ENCODE measurements at regions not wholly inside any gene's neighbourhood (a gene's known extent, or its start where the extent isn't known, plus 50 kb on each side); places are given as distances from the start of the nearest gene placed in this dataset.

DNA sequence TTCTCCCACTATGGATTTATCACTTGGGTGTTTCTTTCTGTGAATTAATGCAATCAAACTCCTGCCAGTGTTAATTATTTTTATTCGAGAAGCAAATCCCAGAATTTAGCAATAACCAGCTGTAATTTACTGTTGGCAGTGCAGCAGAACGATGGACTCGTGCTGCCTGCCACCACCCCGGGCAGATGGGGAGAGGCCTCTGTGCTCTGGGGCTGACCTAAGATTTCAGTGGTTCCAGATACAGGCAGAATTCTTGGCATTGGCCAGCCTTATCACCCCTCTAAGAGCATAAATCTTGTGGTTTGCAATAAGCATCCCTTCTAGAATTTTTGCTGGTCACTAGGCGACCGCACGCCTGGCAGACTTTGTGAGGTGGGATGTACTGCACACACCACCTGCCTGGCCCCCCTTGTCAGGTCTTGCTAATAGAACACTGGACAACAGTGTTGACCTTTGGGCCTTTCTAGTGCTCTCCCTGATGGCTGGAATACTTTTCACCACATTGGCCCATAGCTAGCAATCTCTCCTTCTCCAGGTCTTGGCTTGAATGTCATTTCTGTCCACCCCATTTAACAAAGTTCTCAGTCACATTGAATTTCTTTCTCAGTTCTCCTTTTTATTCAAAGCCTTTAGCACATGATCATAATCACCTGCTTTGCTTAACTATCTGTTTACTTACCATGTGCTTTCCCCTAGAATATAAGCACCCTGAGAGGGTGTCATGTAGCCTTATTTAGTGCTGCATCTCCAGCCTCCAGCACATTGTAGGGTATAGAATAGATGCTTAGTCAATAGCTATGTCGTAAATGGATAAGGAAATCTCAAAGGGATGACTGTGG is 122.1 kb upstream of the DYNLRB2 start:
- no peak for DNase-seq

DNA sequence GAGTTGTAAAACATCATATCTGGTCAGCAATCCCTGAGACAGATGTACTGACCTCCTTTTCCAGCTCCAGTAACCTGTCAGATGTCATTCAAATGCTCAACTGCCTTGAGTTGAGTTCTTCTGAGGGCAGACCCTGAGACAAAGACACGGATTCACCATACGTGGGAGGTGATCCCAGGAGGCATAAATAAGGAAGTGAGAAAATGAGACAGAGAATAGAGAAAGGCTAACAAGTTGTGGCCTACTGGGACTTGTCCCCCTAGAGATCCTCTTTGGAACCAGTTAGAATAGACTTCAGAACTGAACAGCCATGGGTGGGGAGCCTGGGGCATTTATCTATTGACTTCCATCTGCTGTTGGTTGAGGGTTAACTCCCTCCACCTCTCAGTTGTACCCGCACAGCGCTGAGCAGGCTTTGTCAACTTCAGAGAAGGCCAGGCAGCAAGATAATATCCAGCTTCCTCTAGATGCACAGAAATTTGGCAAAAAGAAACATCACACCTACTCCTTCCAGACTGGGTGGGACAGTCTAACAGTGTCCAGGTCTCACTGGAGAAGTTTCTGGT is 123.0 kb upstream of the DYNLRB2 start:
- no peak for DNase-seq

DNA sequence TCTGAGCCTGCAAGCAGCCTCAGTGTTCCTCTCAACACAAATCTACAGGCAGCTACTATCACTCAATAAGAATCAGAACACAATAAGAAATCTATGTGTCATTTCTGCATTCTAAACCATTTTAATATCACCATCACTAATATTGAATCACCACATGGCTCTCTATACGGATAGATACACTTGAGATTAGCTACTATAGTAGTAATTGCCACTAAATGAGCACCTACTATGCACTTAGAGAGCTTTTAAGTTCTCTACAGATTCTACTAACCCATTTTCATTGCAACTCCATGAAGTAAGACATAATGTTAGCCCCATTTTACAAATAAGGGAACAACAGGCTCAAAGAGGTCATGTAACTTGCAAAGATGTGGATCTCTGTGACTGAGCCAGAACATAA is 132.8 kb upstream of the DYNLRB2 start:
- no peak for DNase-seq

DNA sequence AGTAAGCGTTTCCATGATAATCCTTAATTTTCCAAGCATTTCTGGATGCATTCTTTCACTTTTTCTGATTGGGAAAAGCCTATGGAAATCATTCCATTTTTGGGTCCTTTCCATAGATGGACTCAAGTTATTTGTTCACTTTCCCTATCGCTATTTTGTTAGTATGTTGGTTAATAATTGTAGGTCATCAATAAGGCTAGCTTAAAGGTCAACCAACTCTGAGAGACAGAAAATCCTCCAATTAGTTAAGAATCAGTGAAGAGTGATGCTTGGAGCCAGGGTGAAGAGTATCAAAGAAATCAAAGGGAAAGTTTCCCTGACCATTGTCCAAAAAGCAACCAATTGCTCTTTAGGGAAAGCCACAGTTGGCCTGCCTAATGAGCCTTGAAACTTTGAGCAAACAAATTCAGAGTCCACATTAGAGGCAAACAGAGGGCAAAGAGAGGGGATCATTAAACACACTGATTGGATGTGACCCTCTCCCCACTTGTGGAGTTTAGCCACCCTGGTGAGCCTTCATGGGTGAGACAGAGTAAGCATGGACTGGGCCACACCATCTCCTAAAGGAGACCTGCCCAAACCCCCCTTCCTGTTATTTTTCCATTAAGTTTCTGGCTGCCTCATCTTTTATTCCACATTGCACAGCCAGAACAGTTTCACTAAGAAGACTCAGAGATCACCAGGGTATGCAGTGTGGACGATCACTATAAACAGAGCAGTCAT is 133.4 kb upstream of the DYNLRB2 start:
- no peak for DNase-seq

DNA sequence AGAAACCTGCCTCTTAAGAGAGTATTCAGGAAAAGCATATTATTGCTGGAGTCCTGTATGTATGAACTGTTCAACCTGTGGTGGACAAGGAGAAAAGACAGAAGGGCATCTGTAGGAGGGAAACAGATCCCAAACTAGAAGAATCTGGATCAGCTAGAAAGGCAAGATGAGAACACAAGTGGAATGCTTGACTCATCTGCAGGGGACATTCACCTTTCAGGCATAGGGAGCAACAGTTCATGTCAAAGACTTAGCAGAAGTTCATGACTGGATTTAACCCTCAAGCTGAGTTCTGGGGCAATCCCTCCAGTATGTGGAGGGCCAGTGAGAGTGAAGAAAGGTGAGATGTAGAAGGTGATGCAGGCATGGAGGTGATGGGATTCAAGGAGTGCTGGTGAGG is 135.9 kb upstream of the DYNLRB2 start:
- DNase-seq = no peak

DNA sequence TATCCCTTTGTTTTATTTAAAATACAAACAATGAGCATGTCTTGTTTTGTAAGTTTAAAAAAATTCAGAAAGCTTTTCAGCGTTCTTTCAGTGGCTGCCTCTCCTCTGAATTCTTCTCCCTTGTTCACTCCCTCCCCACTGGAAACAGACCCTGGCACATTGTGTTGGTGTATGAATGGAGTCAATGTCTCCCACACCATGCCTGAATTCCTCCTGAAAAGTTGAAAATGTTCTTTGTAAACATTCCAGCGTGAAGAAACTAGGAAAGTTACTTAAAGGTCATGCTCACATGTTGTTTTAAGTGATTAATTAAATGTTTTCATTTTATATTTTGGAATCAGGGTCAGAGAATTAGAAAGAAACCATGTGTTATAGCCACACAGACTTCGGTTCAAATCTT is 136.9 kb upstream of the DYNLRB2 start:
- DNase-seq = no peak

DNA sequence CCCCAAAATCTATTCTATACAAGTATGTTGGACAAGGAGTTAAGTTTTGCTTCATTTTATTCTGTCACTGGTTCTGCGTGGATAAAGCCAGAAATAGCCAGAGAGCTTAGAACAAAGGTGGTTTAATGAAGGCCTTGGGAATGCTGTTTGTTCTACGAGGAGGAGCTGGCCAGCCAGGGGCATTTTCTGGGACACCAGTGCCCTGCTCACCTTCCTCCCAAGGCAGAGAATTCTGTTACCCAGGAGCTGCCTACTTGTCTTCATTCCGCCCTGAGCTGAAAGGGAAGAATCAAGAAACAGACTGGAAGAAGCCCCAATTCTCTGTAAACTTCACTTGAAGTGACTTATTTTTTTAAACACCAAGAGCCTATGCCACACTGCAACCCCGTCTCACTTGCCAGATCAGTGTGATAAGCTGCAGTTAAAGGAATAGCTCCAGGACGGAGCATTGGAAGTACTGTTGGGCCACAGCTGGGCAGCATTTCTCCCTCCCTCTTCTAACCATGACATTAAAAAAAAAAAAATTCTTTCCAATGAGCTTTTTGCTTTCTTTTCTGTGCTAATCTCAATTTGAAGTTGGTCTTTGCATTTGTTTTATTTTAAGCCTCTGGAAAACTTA is 149.8 kb upstream of the DYNLRB2 start:
- no peak for DNase-seq

DNA sequence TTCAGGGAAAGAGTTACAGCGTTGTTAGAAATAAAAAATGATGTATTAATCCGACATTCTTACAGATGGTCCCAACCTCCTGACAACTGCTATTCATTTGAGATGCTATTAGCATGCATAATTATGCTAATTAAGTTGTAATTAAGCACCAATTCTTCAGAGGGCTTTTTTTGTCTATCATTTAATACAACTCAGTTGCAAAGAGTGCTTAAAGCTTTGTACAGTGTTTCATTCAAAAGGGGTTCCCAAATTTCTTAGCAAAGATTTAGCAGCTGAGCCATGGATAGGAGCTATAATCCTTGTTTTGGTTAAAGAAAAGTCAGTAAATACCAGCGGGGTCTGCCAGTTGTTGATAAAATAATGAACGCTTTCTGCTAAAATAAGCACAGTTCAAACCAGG is 150.7 kb upstream of the DYNLRB2 start:
- DNase-seq = no peak

DNA sequence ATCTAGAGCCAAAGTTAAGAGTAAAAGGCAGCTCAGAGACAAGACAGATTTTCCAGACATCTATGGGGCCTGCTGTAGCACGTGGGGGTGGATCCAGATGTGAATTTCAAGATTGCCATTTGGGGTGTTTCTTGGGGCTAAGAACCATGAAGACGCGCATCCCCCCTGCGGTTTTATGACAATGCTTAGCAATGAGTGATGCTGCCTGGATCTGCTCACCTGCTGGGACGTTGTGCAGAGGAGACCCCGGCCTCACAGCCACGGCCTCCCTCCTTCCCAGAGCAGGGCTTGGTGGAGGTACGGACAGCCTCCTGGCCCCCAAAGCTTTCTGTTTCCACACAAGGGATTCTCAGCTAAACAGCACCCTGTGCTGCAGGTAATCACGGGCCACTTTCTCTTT is 151.5 kb upstream of the DYNLRB2 start:
- DNase-seq = no peak

DNA sequence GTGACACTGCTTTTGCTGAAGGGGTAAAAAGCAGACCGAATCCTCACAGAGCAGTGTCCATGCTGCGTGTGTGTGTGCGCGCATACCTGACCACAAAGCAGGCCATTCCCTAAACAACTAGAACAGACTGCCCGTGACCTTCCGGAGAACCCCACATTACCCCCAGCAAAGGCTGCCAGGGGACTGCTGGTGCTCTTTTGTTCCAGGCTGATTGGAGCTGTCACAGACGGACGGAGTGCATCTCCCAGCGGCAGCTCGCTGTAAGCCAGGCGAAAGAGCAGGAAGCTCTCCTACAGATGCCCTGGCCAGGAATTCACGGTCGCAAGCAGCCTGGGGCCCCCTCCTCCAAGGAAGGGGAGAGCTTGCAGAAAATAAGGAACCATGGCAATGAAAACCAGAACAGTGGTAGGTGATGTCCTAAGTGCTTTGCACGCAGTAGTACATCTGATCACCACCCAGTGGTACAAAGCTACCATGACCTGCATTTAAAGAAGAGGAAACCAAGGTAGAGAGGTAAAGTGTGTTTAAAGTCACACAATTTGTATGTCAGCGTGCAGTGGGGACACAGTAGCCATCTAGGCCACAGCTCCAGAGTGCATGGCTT is 153.4 kb upstream of the DYNLRB2 start:
- DNase-seq = no peak

DNA sequence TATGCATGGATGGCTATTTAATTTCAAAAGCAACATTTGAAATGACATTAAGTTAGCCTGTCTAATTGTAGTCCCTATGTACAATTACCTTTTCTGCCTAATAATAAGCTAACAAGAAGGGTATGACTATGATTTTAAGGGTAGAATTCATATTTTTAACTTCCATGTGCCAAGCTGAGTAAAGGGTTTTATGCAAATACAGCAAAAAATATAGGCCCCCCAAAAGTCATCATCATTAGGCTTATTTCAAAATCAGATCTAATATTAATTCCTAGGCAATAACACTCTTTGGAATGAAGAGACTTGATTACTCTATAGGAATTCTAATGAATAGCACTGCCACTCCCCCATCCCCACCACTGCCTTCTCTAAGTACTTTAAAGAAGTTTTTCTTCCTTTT is 155.9 kb upstream of the DYNLRB2 start:
- DNase-seq = no peak

DNA sequence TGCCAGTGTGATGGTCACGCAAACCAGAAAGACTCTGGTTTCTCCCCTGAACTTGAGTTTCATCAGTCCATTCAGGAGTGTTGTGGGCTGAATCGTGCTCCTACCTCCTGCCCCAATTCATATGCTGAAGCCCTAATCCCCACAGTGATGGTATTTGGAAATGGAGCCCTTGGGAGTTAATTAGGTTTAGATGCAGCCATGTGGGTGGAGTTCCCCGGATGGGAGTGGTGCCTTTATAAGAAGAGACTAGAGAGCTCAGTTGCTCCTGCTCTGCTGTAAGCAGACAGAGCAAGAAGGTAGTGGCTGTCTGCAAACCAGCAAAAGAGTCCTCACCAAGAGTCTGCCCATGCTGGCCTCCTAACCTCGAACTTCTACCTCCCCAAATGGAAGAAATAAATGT is 160.3 kb upstream of the DYNLRB2 start:
- DNase-seq = no peak

DNA sequence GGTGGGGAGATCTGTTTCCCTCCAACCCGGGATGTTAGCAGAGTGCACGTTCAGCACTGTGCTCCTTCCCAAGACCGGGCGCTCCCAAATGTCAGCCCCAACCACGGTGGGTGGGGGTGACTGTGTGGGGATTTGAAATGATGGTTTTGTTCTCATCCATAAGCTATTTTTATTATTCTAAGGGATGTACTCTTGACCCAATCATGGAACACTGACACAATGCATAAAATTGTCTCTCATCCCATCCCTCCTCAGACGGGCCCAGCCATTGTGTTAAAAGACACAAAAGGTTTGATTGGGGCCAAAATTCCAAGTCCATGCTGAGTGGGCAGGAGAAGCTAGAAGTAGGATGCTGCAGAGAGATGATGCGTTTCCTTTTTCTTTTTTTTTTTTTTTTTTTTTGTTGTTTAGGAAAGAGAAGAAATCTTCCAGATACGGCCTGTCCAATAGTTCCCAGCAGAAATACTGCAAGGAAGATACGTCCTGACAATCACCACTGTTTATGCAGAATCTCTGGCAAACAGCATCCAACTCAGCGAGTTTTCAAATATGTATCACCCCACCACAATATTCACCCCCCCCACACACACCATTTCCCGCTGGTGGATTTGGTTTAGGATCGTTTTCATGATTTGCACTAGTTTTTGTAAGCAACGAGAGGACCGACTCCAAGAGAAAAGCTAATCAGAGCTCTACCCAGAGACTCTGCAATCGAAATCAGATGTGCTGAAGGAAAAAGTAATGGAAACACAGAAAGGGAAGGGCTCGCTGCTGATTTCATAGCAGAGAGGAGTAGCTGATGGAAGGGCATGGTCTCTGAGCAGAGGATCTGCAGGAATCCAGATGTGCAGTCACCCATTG is 163.5 kb upstream of the DYNLRB2 start:
- no peak for DNase-seq

DNA sequence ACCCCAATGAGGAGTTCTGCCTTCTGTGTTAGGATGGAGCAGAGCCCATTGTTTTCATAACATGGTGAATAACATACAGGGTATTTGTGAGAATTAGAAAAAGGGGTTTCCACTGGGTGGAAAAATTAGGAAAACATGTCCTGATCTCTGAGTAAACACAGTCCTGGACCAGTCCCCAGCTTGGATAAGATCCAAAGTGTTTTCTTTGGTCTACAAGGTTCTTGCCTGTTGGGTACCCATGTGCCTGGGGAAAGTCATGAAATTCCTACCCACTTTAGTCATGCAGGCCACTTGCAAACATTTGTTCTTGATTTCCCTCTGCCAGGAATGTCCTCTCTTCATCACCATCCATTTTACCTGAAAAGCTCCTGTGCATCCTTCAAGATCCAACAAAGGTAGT is 164.8 kb upstream of the DYNLRB2 start:
- no peak for DNase-seq

DNA sequence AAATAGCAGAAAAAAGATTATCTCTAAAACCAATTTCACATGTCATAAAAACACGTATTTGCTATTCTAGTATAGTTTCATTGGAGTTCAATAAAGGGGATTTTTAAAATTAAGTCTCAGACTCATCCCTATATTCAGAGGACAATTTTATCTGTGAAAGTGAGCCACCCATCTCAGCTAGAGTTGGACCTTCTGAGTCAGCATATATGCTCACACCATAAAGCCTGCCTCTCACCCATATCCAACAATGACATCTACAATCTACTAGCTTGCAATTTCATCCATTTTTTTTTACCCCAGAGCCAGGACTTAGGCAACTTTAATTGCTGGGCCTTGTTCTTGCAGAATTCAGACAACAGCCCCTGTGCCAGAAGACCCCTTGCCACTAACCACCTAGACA is 165.3 kb upstream of the DYNLRB2 start:
- DNase-seq = no peak

DNA sequence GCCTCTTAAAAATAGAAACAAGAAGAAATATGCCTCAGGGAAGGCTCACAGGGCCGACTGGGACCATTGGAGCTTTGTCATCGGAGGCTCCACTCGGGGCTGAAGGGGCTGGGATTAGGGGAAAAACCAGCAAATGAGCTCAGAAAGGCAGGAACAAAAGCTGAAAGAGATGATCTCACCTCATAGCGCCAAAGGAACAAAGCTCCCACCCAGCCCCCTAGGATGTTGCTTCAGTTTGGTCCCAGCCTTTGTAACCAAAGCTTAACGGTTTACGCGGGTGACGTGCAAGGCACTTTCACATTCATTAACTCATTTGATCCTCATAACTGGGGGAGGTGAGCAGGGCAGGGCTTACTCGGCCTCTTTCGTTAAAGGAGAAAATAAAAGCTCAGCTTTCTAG is 168.5 kb upstream of the DYNLRB2 start:
- DNase-seq = no peak

DNA sequence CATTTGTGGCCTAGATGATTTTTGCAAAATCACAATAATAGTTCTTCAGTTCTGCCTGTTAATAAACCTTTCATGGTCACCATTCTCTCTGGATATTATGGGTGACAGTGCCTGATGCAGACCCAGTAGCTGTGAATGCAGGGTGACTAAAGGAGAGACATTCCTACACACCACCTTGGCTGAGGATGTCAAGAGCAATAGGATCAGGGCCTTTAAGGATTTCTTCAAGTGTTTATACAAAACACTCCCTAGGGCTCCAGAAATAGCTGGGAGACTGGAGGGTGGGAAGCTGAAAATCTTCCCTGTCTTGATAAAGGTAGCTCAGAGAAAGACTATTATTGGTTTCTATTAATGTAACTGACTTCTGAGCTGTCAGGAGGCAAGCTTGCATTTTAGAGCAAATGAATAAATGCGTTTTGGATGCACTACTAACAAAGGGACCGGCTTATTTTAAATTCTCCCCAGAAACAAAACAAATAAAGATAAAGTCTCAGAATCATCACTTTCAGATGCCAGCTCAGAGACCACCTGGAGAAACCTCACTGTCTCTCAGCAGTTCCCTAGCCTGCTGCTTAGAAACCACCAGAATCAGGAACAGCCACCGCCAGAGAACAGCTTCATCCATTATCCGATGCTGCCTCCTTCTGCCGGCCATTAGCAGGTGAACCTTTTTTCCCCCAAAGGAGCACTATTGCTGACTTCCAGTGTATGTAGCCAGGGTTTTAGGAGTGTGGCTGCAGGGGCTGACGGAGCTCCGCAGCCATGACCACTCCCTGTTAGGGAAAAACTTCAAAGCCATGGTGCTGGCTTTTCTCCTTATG is 171.4 kb upstream of the DYNLRB2 start:
- DNase-seq = no peak

DNA sequence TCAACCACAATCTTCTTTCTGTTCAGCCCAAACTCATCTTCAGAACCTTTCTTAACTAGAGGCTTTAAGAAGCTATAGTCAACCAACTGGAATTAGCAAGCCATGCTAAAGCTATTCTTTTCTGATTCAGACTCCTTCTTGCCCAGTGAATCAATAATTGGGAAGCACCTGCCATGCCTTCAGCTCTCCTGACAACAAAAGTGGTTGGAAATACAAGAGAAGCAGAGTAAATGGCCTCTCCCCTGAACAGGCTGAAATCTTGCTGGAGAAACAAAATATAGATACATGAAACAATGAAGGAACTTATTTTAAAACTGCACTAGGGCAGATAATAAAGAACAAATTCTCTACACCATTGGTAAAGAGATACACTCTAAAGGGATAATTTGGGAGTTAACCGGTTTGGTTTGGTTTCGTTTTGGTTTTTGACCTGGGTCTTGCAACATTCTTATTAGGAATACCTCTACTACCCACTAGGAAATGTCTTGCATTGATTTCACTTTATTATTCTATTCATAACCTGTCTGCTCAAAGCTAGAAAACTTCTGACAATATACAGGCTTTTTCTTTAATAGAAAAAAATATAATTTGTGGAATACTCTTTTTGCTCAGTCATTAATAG is 173.6 kb upstream of the DYNLRB2 start:
- no peak for DNase-seq

DNA sequence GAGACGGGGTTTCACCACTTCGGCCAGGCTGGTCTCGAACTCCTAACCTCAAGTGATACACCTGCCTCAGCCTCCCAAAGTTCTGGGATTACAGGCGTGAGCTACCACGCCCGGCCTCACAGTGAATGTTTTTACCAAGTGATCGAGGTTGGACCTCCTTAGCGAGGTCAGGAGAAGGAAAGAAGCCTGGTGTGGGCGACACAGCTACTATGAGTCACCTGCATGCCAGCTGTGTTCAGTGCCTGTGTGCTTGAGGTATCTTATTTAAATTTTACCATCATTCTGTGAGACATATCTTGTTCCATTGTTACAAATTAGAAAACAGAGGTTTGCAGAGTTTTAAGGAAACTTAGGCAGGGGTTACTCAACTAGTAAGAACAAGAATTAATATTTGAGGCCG is 174.8 kb upstream of the DYNLRB2 start:
- no peak for DNase-seq

DNA sequence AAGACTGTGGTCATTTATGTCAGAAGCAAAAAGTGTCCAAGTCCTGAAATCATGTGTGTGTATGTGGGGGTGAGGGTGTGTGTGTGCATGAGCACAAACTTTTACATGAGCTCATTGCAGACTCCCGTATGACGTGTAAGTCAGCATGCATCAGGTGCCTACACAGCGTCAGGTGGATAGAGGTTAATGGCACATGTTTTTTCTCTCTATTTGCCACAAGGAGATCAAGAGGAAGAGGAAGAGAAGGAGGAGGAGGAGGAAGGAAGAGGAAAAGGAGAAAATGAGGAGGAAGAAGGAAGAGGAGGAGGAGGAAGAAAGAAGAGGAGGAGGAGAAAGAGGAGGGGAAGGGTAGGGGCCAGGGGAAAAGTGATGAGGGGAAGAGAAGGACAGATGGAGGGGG is 178.0 kb upstream of the DYNLRB2 start:
- no peak for DNase-seq

DNA sequence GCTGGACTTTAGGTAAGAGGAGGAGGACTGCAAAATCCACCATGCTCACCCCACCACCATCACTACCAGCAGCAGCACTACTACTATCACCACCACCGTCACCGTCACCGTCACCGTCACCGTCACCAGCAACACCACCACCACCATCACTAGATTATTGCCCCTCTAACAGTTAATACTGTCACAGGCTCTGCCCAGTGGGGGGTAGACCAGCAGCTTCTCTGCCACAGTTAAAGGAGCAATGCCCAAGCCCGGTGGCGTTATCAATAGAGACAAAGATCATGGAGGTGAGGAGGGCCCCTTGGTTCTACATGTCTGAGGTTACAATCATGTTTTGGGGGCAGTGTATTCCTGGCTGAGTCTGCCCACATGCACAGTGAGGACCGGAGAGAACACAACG is 184.4 kb upstream of the DYNLRB2 start:
- DNase-seq = no peak

Data from NCI-H187 (cell line).